Prostate gland (tissue), 2 donors: ENCODE measurements at regions not wholly inside any gene's neighbourhood (a gene's known extent, or its start where the extent isn't known, plus 50 kb on each side); places are given as distances from the start of the nearest gene placed in this dataset.

Experiments used
- CTCF ChIP-seq, 4 experiments: fragments of 200-600 bp in 2 of 4; fragments of 450-650 bp in 2 of 4; sonication (generic) in 2 of 4; IDR thresholded peaks; 1 replicate in 3 of 4; 2 replicates in 1 of 4; pipeline ENCODE4 v1.5.1; 2016 to 2019; ENCODE audit warnings: antibody characterized with exemption in 4 of 4, mild to moderate bottlenecking in 2 of 4, moderate library complexity in 2 of 4
- POLR2A ChIP-seq: fragments of 450-650 bp; IDR thresholded peaks from one replicate; pipeline ENCODE4 v1.6.1; 2016; ENCODE audit warnings: antibody characterized with exemption, mild to moderate bottlenecking
- POLR2AphosphoS5 ChIP-seq: sonication (generic); formaldehyde crosslinking; IDR thresholded peaks from one replicate; pipeline ENCODE4 v1.6.1; 2017; ENCODE audit warnings: antibody characterized with exemption

DNA sequence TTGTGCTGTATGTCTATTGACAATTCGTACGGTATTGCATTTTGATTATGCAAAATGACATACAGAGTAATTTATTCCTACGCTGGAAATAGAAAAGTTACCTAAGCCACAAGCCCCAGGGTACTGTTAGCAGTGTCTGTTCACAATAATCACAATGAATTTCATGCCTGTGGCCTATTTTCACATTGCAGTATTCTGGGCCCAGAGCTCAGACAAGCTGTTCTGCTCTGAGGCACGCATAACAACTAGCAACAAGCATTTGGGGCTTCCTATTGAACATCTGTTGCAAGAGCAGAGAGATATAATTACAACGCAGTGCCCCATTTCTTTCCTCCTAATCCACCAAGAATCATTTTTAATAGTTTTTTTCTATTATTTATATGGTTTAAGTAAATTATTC is 158.9 kb upstream of the SGCG start:
- no peak for TF ChIP-seq CTCF (IDR thresholded peaks at IDR 0.05)
- no peak for TF ChIP-seq POLR2A
- no peak for TF ChIP-seq POLR2AphosphoS5
